GM21423 (cell line): ENCODE measurements at regions not wholly inside any gene's neighbourhood (a gene's known extent, or its start where the extent isn't known, plus 50 kb on each side); places are given as distances from the start of the nearest gene placed in this dataset.

Source experiments
- ATAC-seq: cut with Tn5 transposase; IDR thresholded peaks from one replicate; pipeline ENCODE4 v1.9.1; 2021; ENCODE audit warnings: mild to moderate bottlenecking, moderate library complexity; ENCODE audit not compliant: unreplicated experiment

GRCh38 chr3:111465081-111465670, 76.8 kb upstream of the CD96 start:
- no peak for ATAC-seq

DNA sequence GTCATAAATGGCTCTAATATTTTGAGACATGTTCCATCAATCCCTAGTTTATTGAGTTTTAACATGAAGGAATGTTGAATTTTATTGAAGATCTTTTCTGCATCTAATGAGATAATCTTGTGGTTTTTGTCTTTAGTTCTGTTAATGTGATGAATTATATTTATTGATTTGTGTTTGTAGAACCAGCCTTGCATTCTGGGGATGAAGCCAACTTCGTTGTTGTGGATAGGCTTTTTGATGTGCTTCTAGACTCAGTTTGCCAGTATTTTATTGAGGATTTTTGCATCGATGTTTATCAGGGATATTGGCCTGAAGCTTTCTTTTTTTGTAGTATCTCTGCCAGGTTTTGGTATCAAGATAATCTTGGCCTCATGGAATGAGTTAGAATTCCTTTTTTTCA, 72.0 kb upstream of the CD96 start:
- no peak for ATAC-seq

DNA sequence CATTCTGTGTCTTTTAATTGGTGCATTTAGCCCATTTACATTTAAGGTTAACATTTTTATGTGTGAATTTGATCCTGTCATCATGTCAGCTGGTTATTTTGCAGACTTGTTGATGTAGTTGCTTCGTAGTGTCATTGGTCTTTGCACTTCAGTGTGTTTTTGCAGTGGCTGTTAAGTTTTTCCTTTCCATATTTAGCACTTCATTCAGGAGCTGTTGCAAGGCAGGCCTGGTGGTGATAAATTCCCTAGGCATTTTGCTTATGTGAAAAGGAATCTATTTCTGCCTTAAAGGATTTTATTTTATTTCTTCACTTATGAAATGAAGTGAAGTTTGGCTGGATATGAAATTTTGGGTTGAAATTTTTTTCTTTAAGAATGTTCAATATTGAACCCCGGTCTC, 70.2 kb upstream of the CD96 start:
- ATAC-seq: no peak

GRCh38 chr3:111472556-111472955, 69.4 kb upstream of the CD96 start:
- ATAC-seq: no peak

DNA sequence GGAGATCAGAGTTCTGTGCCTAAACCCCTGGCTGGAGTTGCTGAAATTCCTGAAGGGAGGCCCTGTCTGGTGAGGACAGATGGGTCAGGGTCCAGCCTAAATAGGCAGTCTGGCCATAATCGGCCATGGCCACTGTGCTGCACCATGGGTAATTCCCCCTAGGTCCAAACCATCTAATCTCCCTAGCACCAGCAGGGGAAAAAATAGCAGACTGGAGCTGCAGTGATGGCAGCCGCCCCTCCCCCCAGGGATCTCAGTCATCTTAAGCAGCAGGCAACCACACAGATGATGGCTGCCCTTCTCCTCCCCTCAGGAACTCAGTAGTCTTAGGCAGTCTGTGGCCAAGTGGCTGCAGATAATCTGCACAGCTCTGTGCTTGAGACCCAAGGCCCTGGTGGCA, 68.4 kb upstream of the CD96 start:
- ATAC-seq: no peak

GRCh38 chr3:111476701-111477100, 65.3 kb upstream of the CD96 start:
- ATAC-seq: no peak

DNA sequence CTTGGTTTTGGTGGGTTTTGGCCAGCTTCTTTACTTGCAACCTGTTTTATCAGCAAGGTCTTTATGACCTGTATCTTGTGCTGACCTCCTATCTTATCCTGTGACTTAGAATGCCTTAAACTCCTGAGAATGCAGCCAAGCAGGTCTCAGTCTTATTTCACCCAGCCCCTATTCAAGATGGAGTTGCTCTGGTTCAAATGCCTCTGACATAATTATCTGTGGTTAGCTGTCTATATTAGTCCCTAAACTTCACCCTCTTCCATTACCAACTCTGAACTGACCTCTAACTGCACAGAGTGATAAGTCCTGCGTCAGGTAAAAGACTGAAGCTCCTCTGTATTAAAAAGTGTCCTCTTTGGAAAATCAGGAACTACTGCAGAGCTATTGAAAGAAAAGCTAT, 61.9 kb upstream of the CD96 start:
- no peak for ATAC-seq

- no peak for ATAC-seq
Observed at GRCh38 chr3:111481551-111481950, 60.4 kb upstream of the CD96 start.

DNA sequence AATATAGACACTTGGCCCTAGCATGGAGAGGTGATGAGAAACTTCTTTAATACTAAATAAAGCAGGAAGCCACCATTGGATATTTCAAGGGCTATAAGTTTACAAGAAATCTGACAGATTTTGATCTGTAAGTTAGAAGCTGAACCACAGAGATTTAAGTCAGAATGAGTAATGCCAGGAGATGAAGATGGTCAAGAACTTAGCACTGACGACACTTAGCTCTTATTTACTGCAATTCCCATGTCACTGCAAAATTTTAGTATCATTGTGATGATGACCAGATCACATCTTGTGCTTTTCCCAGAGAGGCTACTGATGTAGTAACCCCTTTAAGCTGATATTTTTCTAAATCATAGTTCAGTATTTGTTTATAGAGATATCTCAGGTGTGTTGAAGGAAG, 59.4 kb upstream of the CD96 start:
- ATAC-seq: no peak

- no peak for ATAC-seq
Observed at GRCh38 chr3:111485086-111485485, 56.9 kb upstream of the CD96 start.
